AG09309 (cell line): ENCODE measurements at regions not wholly inside any gene's neighbourhood (a gene's known extent, or its start where the extent isn't known, plus 50 kb on each side); places are given as distances from the start of the nearest gene placed in this dataset.

Experiments used
- DNase-seq: peaks from one replicate; pipeline ENCODE4 v3.0.0-alpha.2; 2010; ENCODE audit warnings: low read depth
- H3K4me3 ChIP-seq: 2 replicates; pipeline ENCODE4 v1.5.1; 2011; ENCODE audit warnings: mild to moderate bottlenecking, low read depth, low read length, moderate library complexity; ENCODE audit not compliant: control insufficient read depth
- TF ChIP-seq, protein P1 (sequence below): IDR thresholded peaks from 2 replicates; pipeline ENCODE4 v1.5.1; 2011; ENCODE audit warnings: mild to moderate bottlenecking, low read depth, low read length, inconsistent platforms; ENCODE audit not compliant: insufficient read depth, control insufficient read depth; ENCODE audit errors: missing control alignments

DNA sequence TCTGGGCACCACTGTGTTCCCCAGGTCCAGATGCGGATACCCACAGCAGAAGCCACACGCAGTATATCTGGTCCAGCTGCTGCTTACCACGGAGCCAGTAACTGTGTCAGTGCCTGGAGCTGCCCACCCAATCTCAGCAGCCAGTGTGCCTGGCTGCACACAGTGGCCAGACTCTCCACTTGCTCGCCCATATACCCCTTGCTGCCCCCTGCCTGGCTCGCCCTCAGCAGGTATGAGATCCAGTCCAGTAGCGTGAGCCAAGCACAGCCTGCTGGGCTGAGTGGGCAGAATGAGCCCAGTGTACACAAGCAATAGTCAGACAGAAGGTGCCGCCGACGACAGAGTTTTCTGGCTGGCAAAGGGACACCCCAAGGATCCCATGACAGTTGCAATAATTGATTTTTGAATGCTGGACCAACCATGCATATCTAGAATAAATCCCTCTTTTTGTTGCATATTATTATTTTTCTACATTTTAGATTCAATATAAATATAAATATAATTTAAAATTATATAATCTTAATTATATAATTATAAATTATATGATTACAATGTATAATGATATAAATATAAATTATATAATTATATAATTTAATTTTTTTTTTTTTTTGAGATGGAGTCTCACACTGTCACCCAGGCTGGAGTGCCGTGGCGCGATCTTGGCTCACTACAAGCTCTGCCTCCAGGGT, 918.8 kb upstream of the MIR17HG start:
- TF ChIP-seq, protein P1, sequence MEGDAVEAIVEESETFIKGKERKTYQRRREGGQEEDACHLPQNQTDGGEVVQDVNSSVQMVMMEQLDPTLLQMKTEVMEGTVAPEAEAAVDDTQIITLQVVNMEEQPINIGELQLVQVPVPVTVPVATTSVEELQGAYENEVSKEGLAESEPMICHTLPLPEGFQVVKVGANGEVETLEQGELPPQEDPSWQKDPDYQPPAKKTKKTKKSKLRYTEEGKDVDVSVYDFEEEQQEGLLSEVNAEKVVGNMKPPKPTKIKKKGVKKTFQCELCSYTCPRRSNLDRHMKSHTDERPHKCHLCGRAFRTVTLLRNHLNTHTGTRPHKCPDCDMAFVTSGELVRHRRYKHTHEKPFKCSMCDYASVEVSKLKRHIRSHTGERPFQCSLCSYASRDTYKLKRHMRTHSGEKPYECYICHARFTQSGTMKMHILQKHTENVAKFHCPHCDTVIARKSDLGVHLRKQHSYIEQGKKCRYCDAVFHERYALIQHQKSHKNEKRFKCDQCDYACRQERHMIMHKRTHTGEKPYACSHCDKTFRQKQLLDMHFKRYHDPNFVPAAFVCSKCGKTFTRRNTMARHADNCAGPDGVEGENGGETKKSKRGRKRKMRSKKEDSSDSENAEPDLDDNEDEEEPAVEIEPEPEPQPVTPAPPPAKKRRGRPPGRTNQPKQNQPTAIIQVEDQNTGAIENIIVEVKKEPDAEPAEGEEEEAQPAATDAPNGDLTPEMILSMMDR: no peak
- DNase-seq: no peak
- no peak overlapping the region for H3K4me3 ChIP-seq

DNA sequence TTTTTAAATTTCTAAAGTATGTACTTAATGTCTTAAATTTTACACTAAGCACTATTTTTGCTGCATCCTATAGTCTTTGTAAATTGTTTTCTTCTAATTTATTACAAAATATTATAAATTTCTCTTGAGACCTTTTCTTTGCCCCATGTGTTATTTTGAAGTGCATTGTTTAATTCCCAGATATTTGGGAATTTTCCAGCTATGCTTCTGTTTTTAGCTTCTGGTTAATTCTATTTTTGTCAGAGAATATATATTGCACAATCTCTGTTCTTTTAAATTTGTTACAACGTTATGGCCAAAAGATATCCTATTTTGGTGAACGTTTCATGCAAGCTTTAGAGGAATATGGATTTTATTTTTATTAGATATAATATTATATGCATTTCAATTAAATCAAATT, 917.4 kb upstream of the MIR17HG start:
- no peak for DNase-seq
- no peak overlapping the region for H3K4me3 ChIP-seq
- TF ChIP-seq, protein P1: no peak

DNA sequence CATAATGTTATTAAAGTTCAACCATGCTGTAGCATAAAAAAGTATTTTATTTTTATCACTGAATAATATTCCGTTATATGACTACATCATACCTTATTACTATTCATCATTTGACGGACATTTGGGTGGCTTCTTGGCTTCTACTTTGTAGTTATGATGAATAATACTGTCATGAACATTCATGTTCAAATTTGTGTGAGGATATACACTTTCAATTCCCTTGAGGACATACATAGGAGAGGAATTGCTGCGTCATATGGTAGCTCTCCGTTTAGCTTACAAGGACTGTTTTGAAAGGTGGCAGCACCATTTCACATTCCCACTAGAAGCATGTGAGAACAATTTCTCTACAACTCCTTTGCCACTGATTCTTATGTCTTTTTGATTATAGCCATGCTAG, 910.8 kb upstream of the MIR17HG start:
- TF ChIP-seq, protein P1: no peak
- no peak overlapping the region for H3K4me3 ChIP-seq
- no peak for DNase-seq

DNA sequence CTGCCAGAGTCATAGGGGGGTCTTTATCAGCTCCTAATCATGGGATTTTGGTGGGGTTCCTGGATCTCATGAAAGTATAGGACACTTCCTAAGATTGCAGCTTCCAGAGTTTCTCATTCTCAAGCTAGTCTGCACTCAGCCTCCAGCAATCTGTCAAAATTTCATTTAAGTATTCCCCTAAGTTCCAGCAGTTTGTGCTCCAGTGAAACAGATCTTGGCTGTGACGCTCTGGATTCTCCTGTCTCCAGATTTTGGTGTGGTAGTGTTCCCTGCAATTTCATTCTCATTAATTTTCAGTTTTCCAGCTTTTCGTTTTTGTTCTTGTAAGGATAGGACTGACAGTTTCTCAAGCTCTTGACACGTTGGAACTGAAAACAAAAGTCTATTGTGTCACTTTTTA, 908.9 kb upstream of the MIR17HG start:
- TF ChIP-seq, protein P1: no peak
- DNase-seq: no peak

DNA sequence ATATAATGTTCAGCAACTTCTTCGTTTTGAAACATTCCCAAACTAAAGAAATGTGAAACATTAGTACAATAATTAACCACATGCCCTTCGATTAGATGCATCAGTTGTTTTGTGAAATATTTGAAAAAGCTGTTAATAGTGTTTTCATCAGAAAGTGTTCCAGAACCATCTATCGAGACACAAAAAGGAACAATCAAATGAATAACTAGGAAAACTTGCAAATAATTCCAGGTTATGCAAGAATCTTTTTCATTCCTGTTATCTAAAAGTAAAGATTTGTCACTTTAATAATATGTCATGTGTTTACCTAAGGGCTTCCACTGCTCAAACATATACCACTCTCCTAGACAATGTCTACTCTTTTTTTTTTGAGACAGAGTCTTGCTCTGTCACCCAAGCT, 904.2 kb upstream of the MIR17HG start:
- no peak for DNase-seq
- H3K4me3 ChIP-seq: no peak overlapping the region
- TF ChIP-seq, protein P1: no peak

More for the DNA sequence above, 908.9 kb upstream of the MIR17HG start:
- H3K4me3 ChIP-seq: no peak overlapping the region

DNA sequence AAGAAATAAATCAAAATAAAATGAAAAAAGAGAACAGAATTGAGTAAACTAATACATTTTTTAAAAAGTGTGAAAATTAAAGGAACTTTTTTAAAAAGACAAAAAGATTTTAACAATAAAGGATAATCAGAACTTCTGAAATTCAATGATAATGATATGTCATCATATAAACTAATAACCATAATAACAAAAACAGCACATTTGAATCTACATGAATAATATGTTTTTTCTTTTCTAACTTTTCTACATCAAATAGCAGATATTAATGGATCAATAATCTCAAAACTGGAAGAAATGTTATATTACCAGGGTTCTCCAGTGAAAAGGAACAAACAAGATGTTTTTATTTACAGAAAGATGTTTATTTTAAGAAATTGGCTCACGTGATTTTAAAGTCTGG, 903.3 kb upstream of the MIR17HG start:
- TF ChIP-seq, protein P1: no peak
- no peak for DNase-seq
- H3K4me3 ChIP-seq: no peak overlapping the region
